ENCODE measurements at regions not wholly inside any gene's neighbourhood (a gene's known extent, or its start where the extent isn't known, plus 50 kb on each side); places are given as distances from the start of the nearest gene placed in this dataset.

DNA sequence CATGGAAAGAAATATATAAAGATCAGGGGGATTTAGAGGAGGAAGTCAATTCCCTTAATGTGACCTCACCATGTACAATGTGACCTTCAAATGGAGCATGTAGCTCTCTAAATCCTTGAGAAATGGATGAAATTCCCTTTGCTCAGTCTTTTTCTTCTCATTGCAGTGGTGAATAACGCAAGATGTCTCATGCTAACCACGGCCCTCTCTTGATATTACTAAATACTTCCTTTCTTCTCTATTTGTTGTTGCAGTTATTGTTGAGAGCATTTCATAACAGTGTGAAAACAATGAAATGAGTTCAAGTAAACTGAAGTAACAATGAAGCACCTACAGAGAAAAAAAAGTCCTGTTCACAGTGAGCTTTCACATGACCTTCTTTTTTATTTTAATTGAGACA lies 55.6 kb downstream of the ZNF281 start:
- Histone ChIP-seq H3K9me3 (no peaks in the 10 kb centered on the region), H3K27ac (no peak overlapping the region), H3K36me3 (no peaks in the 10 kb centered on the region), H3K4me3 (no peak overlapping the region), H3K27me3 (no peaks in the 10 kb centered on the region), H3K4me1 (peaks cover 0 to 12% (median 4%) of the 10 kb centered on the region in 4 donors)
- TF ChIP-seq, protein P1, sequence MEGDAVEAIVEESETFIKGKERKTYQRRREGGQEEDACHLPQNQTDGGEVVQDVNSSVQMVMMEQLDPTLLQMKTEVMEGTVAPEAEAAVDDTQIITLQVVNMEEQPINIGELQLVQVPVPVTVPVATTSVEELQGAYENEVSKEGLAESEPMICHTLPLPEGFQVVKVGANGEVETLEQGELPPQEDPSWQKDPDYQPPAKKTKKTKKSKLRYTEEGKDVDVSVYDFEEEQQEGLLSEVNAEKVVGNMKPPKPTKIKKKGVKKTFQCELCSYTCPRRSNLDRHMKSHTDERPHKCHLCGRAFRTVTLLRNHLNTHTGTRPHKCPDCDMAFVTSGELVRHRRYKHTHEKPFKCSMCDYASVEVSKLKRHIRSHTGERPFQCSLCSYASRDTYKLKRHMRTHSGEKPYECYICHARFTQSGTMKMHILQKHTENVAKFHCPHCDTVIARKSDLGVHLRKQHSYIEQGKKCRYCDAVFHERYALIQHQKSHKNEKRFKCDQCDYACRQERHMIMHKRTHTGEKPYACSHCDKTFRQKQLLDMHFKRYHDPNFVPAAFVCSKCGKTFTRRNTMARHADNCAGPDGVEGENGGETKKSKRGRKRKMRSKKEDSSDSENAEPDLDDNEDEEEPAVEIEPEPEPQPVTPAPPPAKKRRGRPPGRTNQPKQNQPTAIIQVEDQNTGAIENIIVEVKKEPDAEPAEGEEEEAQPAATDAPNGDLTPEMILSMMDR (IDR thresholded peaks at IDR 0.05), result no peak
- intact Hi-C loops (cut with DNase I; ENCODE audit: low total_unique reads), result no loop called here
- no peak for DNase-seq

DNA sequence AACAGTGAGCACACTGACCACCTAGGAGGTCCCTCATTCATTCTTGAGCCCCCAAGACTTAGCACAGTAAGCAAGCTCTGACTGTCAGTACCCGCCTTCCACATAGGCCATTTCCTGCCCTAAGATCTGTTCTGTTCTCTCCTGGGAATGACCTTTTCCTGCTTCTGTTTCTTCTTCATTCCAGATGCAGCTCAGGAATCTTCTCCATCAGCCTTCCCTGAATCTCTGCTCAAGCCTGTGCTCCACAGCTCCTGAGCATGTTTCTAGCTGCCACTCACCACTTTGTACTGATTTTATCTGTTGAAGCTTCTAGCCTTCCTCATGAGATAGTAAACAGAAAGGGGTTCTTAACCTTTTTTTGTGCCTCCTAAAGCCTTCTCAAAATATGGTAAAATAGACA lies 56.6 kb downstream of the ZNF281 start:
- no peak overlapping the region for H3K4me3 ChIP-seq
- H3K36me3 ChIP-seq, result no peaks in the 10 kb centered on the region
- DNase-seq, result no peak
- peaks cover 0 to 12% (median 4%) of the 10 kb centered on the region in 4 donors for H3K4me1 ChIP-seq
- no peak overlapping the region for H3K27ac ChIP-seq
- TF ChIP-seq, protein P1 (IDR thresholded peaks at IDR 0.05), result no peak
- H3K9me3 ChIP-seq, result no peaks in the 10 kb centered on the region
- no peaks in the 10 kb centered on the region for H3K27me3 ChIP-seq
- intact Hi-C loops (cut with DNase I; ENCODE audit: low total_unique reads), result no loop called here

DNA sequence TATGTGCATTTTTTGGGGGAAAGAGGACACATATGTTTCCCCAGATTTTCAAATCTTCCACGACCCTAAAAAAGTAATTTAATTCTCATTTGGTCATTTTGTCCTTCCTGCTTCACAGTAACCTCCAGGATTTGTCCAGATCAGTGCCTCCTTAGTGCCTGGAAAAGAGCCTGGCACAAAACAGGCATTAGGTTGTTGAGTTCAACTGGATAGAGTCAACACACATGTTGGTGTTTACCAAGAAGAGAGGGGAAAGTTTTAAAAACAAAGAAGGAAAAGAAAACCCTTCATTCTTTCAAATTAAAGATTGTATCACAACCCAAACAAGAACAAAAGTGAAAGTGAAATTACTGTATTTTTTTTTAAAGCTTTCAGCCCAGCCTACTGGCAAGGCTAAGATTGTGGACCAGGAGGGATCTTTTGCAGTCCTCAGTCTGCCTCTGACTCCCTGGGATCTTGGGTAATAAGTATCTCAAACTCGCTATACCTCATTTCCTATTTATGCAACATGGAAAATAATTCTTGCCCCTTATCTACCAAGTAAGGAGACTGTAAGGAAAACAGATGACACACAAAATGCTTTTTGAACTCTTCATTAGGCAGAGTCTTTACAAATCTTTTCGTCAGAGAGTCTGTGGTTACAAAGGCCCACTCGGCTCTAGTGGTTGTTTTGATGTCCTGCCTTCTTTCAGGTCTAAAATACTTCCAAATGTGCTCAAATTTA lies 57.8 kb downstream of the ZNF281 start:
- intact Hi-C loops (cut with DNase I; ENCODE audit: low total_unique reads), result no loop called here
- H3K36me3 ChIP-seq, result no peaks in the 10 kb centered on the region
- peak overlapping the region in 1 of 2 donors; percentile 28 for H3K27ac ChIP-seq
- H3K9me3 ChIP-seq, result no peaks in the 10 kb centered on the region
- peak overlapping the region in 1 of 2 donors; percentile 9 for H3K4me3 ChIP-seq
- no peaks in the 10 kb centered on the region for H3K27me3 ChIP-seq
- no peak for DNase-seq
- TF ChIP-seq, protein P1 (IDR thresholded peaks at IDR 0.05), result no peak
- peaks cover 0 to 12% (median 4%) of the 10 kb centered on the region in 4 donors for H3K4me1 ChIP-seq

DNA sequence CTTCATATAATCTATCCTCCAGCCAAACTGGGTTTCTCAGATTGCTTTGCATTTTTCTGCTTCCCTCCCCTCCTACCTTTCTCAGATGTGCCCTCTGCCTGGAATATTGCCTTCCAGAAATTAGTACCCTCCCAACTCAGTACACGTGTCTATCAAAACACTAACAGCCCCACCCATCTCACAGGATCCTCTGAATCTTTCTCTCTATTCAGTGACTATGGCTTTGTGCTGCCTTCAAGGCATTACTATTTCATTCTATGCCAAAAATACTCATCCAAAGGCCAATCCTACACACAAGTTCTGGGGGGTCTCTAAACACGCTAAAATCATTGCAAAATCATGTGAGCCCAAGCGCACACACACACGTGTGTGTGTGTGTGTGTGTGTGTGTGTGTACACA lies 58.4 kb downstream of the ZNF281 start:
- no peak overlapping the region for H3K4me3 ChIP-seq
- peaks cover 0 to 12% (median 4%) of the 10 kb centered on the region in 4 donors for H3K4me1 ChIP-seq
- no peaks in the 10 kb centered on the region for H3K9me3 ChIP-seq
- H3K27me3 ChIP-seq, result no peaks in the 10 kb centered on the region
- H3K36me3 ChIP-seq, result no peaks in the 10 kb centered on the region
- no peak for DNase-seq
- intact Hi-C loops (cut with DNase I; ENCODE audit: low total_unique reads), result no loop called here
- TF ChIP-seq, protein P1 (IDR thresholded peaks at IDR 0.05), result no peak
- H3K27ac ChIP-seq, result no peak overlapping the region

DNA sequence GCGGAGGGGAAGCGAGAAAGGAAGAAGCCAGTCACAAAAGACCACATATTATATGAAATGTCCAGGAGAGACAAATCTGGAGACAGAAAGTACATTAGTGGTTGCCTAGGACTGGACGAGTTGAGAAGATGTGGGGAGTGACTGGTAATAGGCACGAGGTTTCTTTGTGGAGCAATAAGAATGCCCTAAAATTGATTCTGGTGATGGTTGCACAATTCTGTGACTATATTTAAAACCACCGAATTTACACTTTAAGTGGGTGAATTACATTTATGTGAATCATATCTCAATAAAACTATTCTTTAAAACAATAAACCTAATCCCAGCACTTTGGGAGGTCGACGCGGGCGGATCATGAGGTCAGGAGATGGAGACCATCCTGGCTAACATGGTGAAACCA lies 63.1 kb downstream of the ZNF281 start:
- TF ChIP-seq, protein P1 (IDR thresholded peaks at IDR 0.05), result no peak
- no peak overlapping the region for H3K27ac ChIP-seq
- intact Hi-C loops (cut with DNase I; ENCODE audit: low total_unique reads), result no loop called here
- H3K36me3 ChIP-seq, result no peaks in the 10 kb centered on the region
- peaks cover 0 to 2% (median 0%) of the 10 kb centered on the region in 4 donors for H3K4me1 ChIP-seq
- H3K4me3 ChIP-seq, result no peak overlapping the region
- no peaks in the 10 kb centered on the region for H3K27me3 ChIP-seq
- no peak for DNase-seq
- no peaks in the 10 kb centered on the region for H3K9me3 ChIP-seq
